MCF 10A (cell line): ENCODE measurements at regions not wholly inside any gene's neighbourhood (a gene's known extent, or its start where the extent isn't known, plus 50 kb on each side); places are given as distances from the start of the nearest gene placed in this dataset.

ENCODE experiments used
- BruUV-seq: library from RNA; stranded (reverse); fragments of 400-500 nt; replicated peaks from 2 replicates; lab custom pipeline; 2021; lab: Mats Ljungman, UMichigan
- CTCF ChIA-PET: fragments of 300-600 bp; sonication (Branson Sonifier 250); formaldehyde crosslinking; extraction: SDS; loops from one replicate; lab custom pipeline; 2021; ENCODE audit warnings: antibody characterized with exemption, inconsistent platforms; lab: Yijun Ruan, JAX
- POLR2A ChIA-PET: fragments of 300-600, 350-650 bp; sonication (Branson Sonifier 250); formaldehyde crosslinking; extraction: SDS; loops from one replicate; lab custom pipeline; 2020; ENCODE audit warnings: antibody characterized with exemption, inconsistent platforms; lab: Yijun Ruan, JAX
- DNase-seq: peaks from one replicate; pipeline ENCODE4 v3.0.0-alpha.2; 2018; ENCODE audit not compliant: unreplicated experiment
- H3K27ac Mint-ChIP-seq: one replicate; pipeline ENCODE4 v1.8.0; 2022; ENCODE audit warnings: mild to moderate bottlenecking, low read depth, mixed read lengths; ENCODE audit not compliant: unreplicated experiment
- H3K27me3 Mint-ChIP-seq: one replicate; pipeline ENCODE4 v1.8.0; 2022; ENCODE audit warnings: mixed read lengths; ENCODE audit not compliant: insufficient read depth, unreplicated experiment
- H3K36me3 Mint-ChIP-seq: one replicate; pipeline ENCODE4 v1.8.0; 2022; ENCODE audit warnings: mild to moderate bottlenecking, moderate library complexity, mixed read lengths; ENCODE audit not compliant: insufficient read depth, unreplicated experiment
- H3K4me1 Mint-ChIP-seq: one replicate; pipeline ENCODE4 v1.8.0; 2022; ENCODE audit warnings: mixed read lengths; ENCODE audit not compliant: insufficient read depth, unreplicated experiment
- H3K4me3 Mint-ChIP-seq: one replicate; pipeline ENCODE4 v1.8.0; 2022; ENCODE audit warnings: mild to moderate bottlenecking, moderate library complexity, mixed read lengths; ENCODE audit not compliant: unreplicated experiment
- H3K9me3 Mint-ChIP-seq: one replicate; pipeline ENCODE4 v1.8.0; 2022; ENCODE audit warnings: mixed read lengths; ENCODE audit not compliant: unreplicated experiment
- intact Hi-C: fragments of 100-400 bp; cut with micrococcal nuclease; formaldehyde crosslinking; loops from 2 replicates; pipeline ENCODE4 v1.14.1; 2022
- TF ChIP-seq, protein P1 (sequence below): fragments of 200-600 bp; IDR thresholded peaks from one replicate; pipeline ENCODE4 v1.8.0; 2022; ENCODE audit warnings: antibody characterized with exemption, mild to moderate bottlenecking; ENCODE audit not compliant: unreplicated experiment

DNA sequence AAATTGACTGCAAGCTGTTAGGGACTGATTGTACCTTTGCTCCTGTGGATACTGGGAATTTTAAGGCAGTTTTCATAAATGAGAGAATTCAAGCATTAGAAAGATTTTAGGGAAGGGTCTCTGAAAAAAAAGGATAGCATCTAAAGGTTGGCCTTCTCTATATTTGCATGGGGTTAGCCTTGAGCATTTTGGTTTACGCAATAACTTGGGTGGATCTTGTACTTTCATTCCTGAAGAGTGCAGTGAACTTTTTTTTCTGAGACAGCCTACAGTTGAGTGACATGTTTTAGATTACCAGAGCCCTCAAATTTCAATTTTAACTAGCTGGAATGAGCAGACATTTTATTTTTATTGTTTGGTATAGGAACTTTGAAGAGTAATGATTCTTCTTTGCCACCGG is 91.6 kb upstream of the NR3C1 start:
- intact Hi-C loops: loop anchor here (10.0 kb wide), 1 partner anchor 350 kb away; no protein-coding TSS in a partner anchor
- DNase-seq: peak; percentile 94
- H3K4me1 Mint-ChIP-seq: peaks cover 50% of the 10 kb centered on the region
- no peaks in the 10 kb centered on the region for H3K27me3 Mint-ChIP-seq
- POLR2A ChIA-PET: interaction anchor here (0.7 to 9.8 kb wide), 38 partner anchors 11 to 717 kb away, joined by 3 to 182 read pairs (median 5); partner anchors contain the start of genes KCTD16, NR3C1 and YIPF5
- peak overlapping the region; percentile 82 for H3K27ac Mint-ChIP-seq
- BruUV-seq: no TSS peak
- H3K9me3 Mint-ChIP-seq: no peaks in the 10 kb centered on the region
- no peaks in the 10 kb centered on the region for H3K36me3 Mint-ChIP-seq
- H3K4me3 Mint-ChIP-seq: peak overlapping the region; percentile 45
- CTCF ChIA-PET: interaction anchor here (0.6 to 2.7 kb wide), 7 partner anchors 13 to 188 kb away, joined by 3 to 16 read pairs (median 4); partner anchors contain the start of gene NR3C1
- TF ChIP-seq, protein P1, sequence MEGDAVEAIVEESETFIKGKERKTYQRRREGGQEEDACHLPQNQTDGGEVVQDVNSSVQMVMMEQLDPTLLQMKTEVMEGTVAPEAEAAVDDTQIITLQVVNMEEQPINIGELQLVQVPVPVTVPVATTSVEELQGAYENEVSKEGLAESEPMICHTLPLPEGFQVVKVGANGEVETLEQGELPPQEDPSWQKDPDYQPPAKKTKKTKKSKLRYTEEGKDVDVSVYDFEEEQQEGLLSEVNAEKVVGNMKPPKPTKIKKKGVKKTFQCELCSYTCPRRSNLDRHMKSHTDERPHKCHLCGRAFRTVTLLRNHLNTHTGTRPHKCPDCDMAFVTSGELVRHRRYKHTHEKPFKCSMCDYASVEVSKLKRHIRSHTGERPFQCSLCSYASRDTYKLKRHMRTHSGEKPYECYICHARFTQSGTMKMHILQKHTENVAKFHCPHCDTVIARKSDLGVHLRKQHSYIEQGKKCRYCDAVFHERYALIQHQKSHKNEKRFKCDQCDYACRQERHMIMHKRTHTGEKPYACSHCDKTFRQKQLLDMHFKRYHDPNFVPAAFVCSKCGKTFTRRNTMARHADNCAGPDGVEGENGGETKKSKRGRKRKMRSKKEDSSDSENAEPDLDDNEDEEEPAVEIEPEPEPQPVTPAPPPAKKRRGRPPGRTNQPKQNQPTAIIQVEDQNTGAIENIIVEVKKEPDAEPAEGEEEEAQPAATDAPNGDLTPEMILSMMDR: no peak

- CTCF ChIA-PET: interaction anchor here (0.7 to 2.7 kb wide), 6 partner anchors 14 to 170 kb away, joined by 3 to 16 read pairs (median 4); partner anchors contain the start of gene NR3C1
- H3K4me3 Mint-ChIP-seq: peak overlapping the region; percentile 45
- intact Hi-C loops: loop anchor here (10.0 kb wide), 1 partner anchor 350 kb away; no protein-coding TSS in a partner anchor
- peak overlapping the region; percentile 82 for H3K27ac Mint-ChIP-seq
- no peaks in the 10 kb centered on the region for H3K36me3 Mint-ChIP-seq
- TF ChIP-seq, protein P1: no peak
- no peaks in the 10 kb centered on the region for H3K9me3 Mint-ChIP-seq
- no TSS peak for BruUV-seq
- H3K27me3 Mint-ChIP-seq: no peaks in the 10 kb centered on the region
- POLR2A ChIA-PET: interaction anchor here (0.7 to 9.8 kb wide), 22 partner anchors 10 to 716 kb away, joined by 3 to 182 read pairs (median 6); partner anchors contain the start of gene NR3C1
- peaks cover 50% of the 10 kb centered on the region for H3K4me1 Mint-ChIP-seq
- DNase-seq: peak; percentile 33
Observed at GRCh38 chr5:143494595-143494994, 91.1 kb upstream of the NR3C1 start.

- Mint-ChIP-seq H3K4me1 (peaks cover 50% of the 10 kb centered on the region), H3K27me3 (no peaks in the 10 kb centered on the region), H3K36me3 (no peaks in the 10 kb centered on the region), H3K9me3 (no peaks in the 10 kb centered on the region), H3K27ac (peak overlapping the region; percentile 82), H3K4me3 (no peak overlapping the region)
- intact Hi-C loops: loop anchor here (10.0 kb wide), 1 partner anchor 349 kb away; no protein-coding TSS in a partner anchor
- POLR2A ChIA-PET: interaction anchor here (0.6 to 9.8 kb wide), 13 partner anchors 10 to 345 kb away, joined by 3 to 182 read pairs (median 5); partner anchors contain the start of gene NR3C1
- BruUV-seq: no TSS peak
- DNase-seq: peak; percentile 94
- TF ChIP-seq, protein P1: no peak
- CTCF ChIA-PET: interaction anchor here (0.6 to 2.7 kb wide), 5 partner anchors 14 to 482 kb away, joined by 3 to 16 read pairs (median 4); partner anchors contain the start of gene NR3C1
Observed at GRCh38 chr5:143494162-143494561, 90.7 kb upstream of the NR3C1 start.

DNA sequence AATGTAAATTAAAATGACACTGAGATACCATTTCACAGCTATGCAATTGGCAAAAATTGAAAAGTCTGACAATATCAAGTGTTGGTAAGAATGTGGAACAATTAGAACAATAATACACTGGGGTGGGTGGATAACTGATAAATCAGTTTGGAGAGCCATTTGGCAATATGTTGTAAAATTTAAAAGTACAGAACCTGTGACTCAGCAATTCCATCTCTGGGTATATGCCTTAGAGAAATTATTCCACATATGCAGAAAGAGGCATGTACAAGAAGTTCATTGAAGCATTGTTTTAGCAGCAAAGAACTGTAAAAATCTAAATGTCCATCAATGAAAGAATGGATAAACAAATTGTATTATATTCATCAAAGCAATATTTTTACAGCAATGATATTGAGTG is 89.3 kb upstream of the NR3C1 start:
- Mint-ChIP-seq H3K27ac (no peak overlapping the region), H3K4me3 (no peak overlapping the region), H3K36me3 (no peaks in the 10 kb centered on the region), H3K4me1 (peaks cover 50% of the 10 kb centered on the region), H3K27me3 (no peaks in the 10 kb centered on the region), H3K9me3 (no peaks in the 10 kb centered on the region)
- CTCF ChIA-PET: interaction anchor here (1.2 kb wide), 1 partner anchor 89 kb away, joined by 5 read pairs; the partner anchor contains the start of gene NR3C1
- BruUV-seq: no TSS peak
- DNase-seq: no peak
- TF ChIP-seq, protein P1: no peak
- intact Hi-C loops: loop anchor here (10.0 kb wide), 1 partner anchor 348 kb away; no protein-coding TSS in a partner anchor
- POLR2A ChIA-PET: interaction anchor here (1.9 to 9.8 kb wide), 4 partner anchors 8 to 94 kb away, joined by 8 to 182 read pairs (median 70); no protein-coding TSS in a partner anchor
